Calu3 (cell line): ENCODE measurements at regions not wholly inside any gene's neighbourhood (a gene's known extent, or its start where the extent isn't known, plus 50 kb on each side); places are given as distances from the start of the nearest gene placed in this dataset.

Experiments used
- BruUV-seq: library from RNA; stranded (reverse); fragments of 400-500 nt; replicated peaks from 2 replicates; lab custom pipeline; 2021; lab: Mats Ljungman, UMichigan
- CTCF ChIA-PET: fragments of 300-600 bp; sonication (Branson Sonifier 250); formaldehyde crosslinking; loops from one replicate; lab custom pipeline; 2022; ENCODE audit warnings: antibody characterized with exemption; lab: Charles Lee
- DNase-seq: peaks from one replicate; pipeline ENCODE4 v3.0.0; 2022
- H3K27ac Mint-ChIP-seq: one replicate; pipeline ENCODE4 v1.8.0; 2022; ENCODE audit warnings: mixed read lengths; ENCODE audit not compliant: unreplicated experiment
- H3K27me3 Mint-ChIP-seq: one replicate; pipeline ENCODE4 v1.8.0; 2022; ENCODE audit warnings: mixed read lengths; ENCODE audit not compliant: unreplicated experiment
- H3K36me3 Mint-ChIP-seq: one replicate; pipeline ENCODE4 v1.8.0; 2022; ENCODE audit warnings: mild to moderate bottlenecking, moderate library complexity, mixed read lengths; ENCODE audit not compliant: insufficient read depth, unreplicated experiment
- H3K4me1 Mint-ChIP-seq: one replicate; pipeline ENCODE4 v1.8.0; 2022; ENCODE audit warnings: mild to moderate bottlenecking, low read depth, mixed read lengths; ENCODE audit not compliant: unreplicated experiment
- H3K4me3 Mint-ChIP-seq: one replicate; pipeline ENCODE4 v1.8.0; 2022; ENCODE audit warnings: mild to moderate bottlenecking, low read depth, moderate library complexity, mixed read lengths; ENCODE audit not compliant: unreplicated experiment
- H3K9me3 Mint-ChIP-seq: one replicate; pipeline ENCODE4 v1.8.0; 2022; ENCODE audit warnings: low read depth, mixed read lengths; ENCODE audit not compliant: unreplicated experiment
- CTCF ChIP-seq: fragments of 200-600 bp; IDR thresholded peaks from one replicate; pipeline ENCODE4 v1.8.0; 2022; ENCODE audit warnings: antibody characterized with exemption; ENCODE audit not compliant: unreplicated experiment
- intact Hi-C: fragments of 100-400 bp; cut with micrococcal nuclease; formaldehyde crosslinking; loops from one replicate; pipeline ENCODE4 v1.10.0; 2022; ENCODE audit not compliant: unreplicated experiment

- Mint-ChIP-seq H3K27ac (no peak overlapping the region), H3K27me3 (no peaks in the 10 kb centered on the region), H3K9me3 (no peaks in the 10 kb centered on the region), H3K4me3 (no peak overlapping the region), H3K36me3 (no peaks in the 10 kb centered on the region), H3K4me1 (no peaks in the 10 kb centered on the region)
- CTCF ChIA-PET = no interaction called here
- TF ChIP-seq CTCF = no peak
- intact Hi-C loops = no loop called here
- no peak for DNase-seq
- BruUV-seq = no TSS peak
Measured at GRCh38 chr18:30465096-30465495, 577.4 kb downstream of the DSC3 start.

GRCh38 chr18:30457156-30457555 is 585.4 kb downstream of the DSC3 start:
- BruUV-seq = no TSS peak
- Mint-ChIP-seq H3K36me3 (no peaks in the 10 kb centered on the region), H3K27ac (no peak overlapping the region), H3K4me3 (no peak overlapping the region), H3K27me3 (no peaks in the 10 kb centered on the region), H3K9me3 (no peaks in the 10 kb centered on the region), H3K4me1 (no peaks in the 10 kb centered on the region)
- intact Hi-C loops = no loop called here
- TF ChIP-seq CTCF = no peak
- peak; percentile 2 for DNase-seq
- CTCF ChIA-PET = interaction anchor here (0.6 to 1.1 kb wide), 3 partner anchors 30 to 433 kb away, joined by 3 read pairs; no protein-coding TSS in a partner anchor

- no peaks in the 10 kb centered on the region for H3K4me1 Mint-ChIP-seq
- DNase-seq = no peak
- H3K27ac Mint-ChIP-seq = no peak overlapping the region
- intact Hi-C loops = no loop called here
- TF ChIP-seq CTCF = no peak
- H3K36me3 Mint-ChIP-seq = no peaks in the 10 kb centered on the region
- BruUV-seq = no TSS peak
- no peak overlapping the region for H3K4me3 Mint-ChIP-seq
- H3K9me3 Mint-ChIP-seq = no peaks in the 10 kb centered on the region
- CTCF ChIA-PET = no interaction called here
- no peaks in the 10 kb centered on the region for H3K27me3 Mint-ChIP-seq
Measured at GRCh38 chr18:30455741-30456140, 586.8 kb downstream of the DSC3 start.

GRCh38 chr18:30454920-30455319 is 587.6 kb downstream of the DSC3 start:
- DNase-seq = no peak
- intact Hi-C loops = no loop called here
- no peaks in the 10 kb centered on the region for H3K4me1 Mint-ChIP-seq
- H3K27me3 Mint-ChIP-seq = no peaks in the 10 kb centered on the region
- CTCF ChIA-PET = no interaction called here
- no peak overlapping the region for H3K27ac Mint-ChIP-seq
- no peak overlapping the region for H3K4me3 Mint-ChIP-seq
- H3K9me3 Mint-ChIP-seq = no peaks in the 10 kb centered on the region
- H3K36me3 Mint-ChIP-seq = no peaks in the 10 kb centered on the region
- no peak for TF ChIP-seq CTCF
- BruUV-seq = no TSS peak
